Hepatocyte (in vitro differentiated cells): ENCODE measurements at regions not wholly inside any gene's neighbourhood (a gene's known extent, or its start where the extent isn't known, plus 50 kb on each side); places are given as distances from the start of the nearest gene placed in this dataset.

Source experiments
- DNase-seq: peaks from one replicate; pipeline ENCODE4 v3.0.0-alpha.2; 2016; ENCODE audit warnings: low spot score
- H2AFZ ChIP-seq: fragments of 200-600 bp; sonication (generic); 2 replicates; pipeline ENCODE4 v1.6.0; 2016; ENCODE audit warnings: antibody characterized with exemption, mild to moderate bottlenecking
- H3K27ac ChIP-seq: fragments of 200-600 bp; sonication (generic); 2 replicates; pipeline ENCODE4 v1.5.1; 2016; ENCODE audit warnings: mild to moderate bottlenecking
- H3K27me3 ChIP-seq: fragments of 200-600 bp; sonication (generic); 2 replicates; pipeline ENCODE4 v1.6.1; 2016
- H3K36me3 ChIP-seq: fragments of 200-600 bp; sonication (generic); replicated peaks from 2 replicates; pipeline ENCODE4 v1.5.1; 2016; ENCODE audit warnings: low read depth; ENCODE audit not compliant: insufficient read depth
- H3K4me1 ChIP-seq: fragments of 200-600 bp; sonication (generic); 2 replicates; pipeline ENCODE4 v1.5.1; 2016; ENCODE audit warnings: mild to moderate bottlenecking, moderate library complexity; ENCODE audit not compliant: insufficient read depth
- H3K4me2 ChIP-seq: fragments of 200-600 bp; sonication (generic); 2 replicates; pipeline ENCODE4 v1.6.0; 2016
- H3K4me3 ChIP-seq: fragments of 200-600 bp; sonication (generic); 2 replicates; pipeline ENCODE4 v1.5.1; 2016; ENCODE audit warnings: mild to moderate bottlenecking
- H3K79me2 ChIP-seq: fragments of 200-600 bp; sonication (generic); 2 replicates; pipeline ENCODE4 v1.6.0; 2017; ENCODE audit warnings: mild to moderate bottlenecking
- H3K9me2 ChIP-seq: fragments of 200-600 bp; sonication (generic); replicated peaks from 2 replicates; pipeline ENCODE4 v1.6.0; 2017; ENCODE audit warnings: mild to moderate bottlenecking; ENCODE audit not compliant: insufficient read depth
- H3K9me3 ChIP-seq: fragments of 200-600 bp; sonication (generic); 2 replicates; pipeline ENCODE4 v1.5.1; 2016; ENCODE audit warnings: low read depth, mild to moderate bottlenecking
- H4K20me1 ChIP-seq: fragments of 200-600 bp; sonication (generic); 2 replicates; pipeline ENCODE4 v1.6.0; 2016; ENCODE audit warnings: mild to moderate bottlenecking; ENCODE audit not compliant: insufficient read depth, poor library complexity, severe bottlenecking
- EZH2 ChIP-seq: fragments of 200-600 bp; sonication (generic); IDR thresholded peaks from 2 replicates; pipeline ENCODE4 v1.6.1; 2016; ENCODE audit warnings: antibody characterized with exemption, mild to moderate bottlenecking, borderline replicate concordance
- EZH2phosphoT487 ChIP-seq: fragments of 200-600 bp; sonication (generic); IDR thresholded peaks from one replicate; pipeline ENCODE4 v1.6.1; 2018; ENCODE audit warnings: antibody characterized with exemption, mild to moderate bottlenecking, low read depth, moderate library complexity; ENCODE audit not compliant: unreplicated experiment, severe bottlenecking
- WGBS: methylation state at CpG from one replicate; pipeline ENCODE4 v1.1.6; 2016; ENCODE audit warnings: low lambda C conversion rate; ENCODE audit errors: missing lambda C conversion rate; 5-methylcytosine and 5-hydroxymethylcytosine counted together
- TF ChIP-seq, protein P1 (sequence below): fragments of 200-600 bp; sonication (generic); IDR thresholded peaks from 2 replicates; pipeline ENCODE4 v1.5.1; 2016; ENCODE audit warnings: antibody characterized with exemption, mild to moderate bottlenecking; ENCODE audit not compliant: poor library complexity

DNA sequence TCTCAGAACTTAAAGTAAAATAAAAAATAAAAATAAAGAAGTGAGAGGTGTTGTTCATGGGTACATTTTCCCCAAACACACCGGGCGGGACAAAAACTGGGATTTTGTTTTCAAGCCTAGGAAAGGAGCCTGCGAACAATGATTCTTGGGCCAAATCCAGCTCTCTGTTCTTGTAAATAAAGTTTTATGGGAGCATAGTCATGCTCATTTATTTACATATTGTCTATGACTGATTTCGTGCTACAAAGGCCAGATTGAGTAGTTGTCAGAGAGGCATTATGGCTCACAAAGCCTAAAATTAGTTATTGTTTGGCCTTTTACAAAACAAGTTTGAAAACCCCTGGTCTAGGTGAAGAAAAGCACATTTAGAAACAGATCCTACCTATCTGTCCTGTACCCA lies 821.0 kb upstream of the GRAMD2B start:
- WGBS, result 73% methylated on average over 4 of the region's 4 CpGs
- Histone ChIP-seq H3K27me3 (no peaks in the 10 kb centered on the region), H3K4me3 (no peak overlapping the region), H3K79me2 (no peaks in the 10 kb centered on the region), H3K4me1 (no peaks in the 10 kb centered on the region), H3K9me2 (no peaks in the 10 kb centered on the region), H3K9me3 (no peaks in the 10 kb centered on the region), H4K20me1 (no peaks in the 10 kb centered on the region), H3K27ac (no peak overlapping the region), H3K4me2 (no peak overlapping the region), H3K36me3 (no peaks in the 10 kb centered on the region), H2AFZ (no peak overlapping the region)
- no peak for DNase-seq
- TF ChIP-seq, protein P1, sequence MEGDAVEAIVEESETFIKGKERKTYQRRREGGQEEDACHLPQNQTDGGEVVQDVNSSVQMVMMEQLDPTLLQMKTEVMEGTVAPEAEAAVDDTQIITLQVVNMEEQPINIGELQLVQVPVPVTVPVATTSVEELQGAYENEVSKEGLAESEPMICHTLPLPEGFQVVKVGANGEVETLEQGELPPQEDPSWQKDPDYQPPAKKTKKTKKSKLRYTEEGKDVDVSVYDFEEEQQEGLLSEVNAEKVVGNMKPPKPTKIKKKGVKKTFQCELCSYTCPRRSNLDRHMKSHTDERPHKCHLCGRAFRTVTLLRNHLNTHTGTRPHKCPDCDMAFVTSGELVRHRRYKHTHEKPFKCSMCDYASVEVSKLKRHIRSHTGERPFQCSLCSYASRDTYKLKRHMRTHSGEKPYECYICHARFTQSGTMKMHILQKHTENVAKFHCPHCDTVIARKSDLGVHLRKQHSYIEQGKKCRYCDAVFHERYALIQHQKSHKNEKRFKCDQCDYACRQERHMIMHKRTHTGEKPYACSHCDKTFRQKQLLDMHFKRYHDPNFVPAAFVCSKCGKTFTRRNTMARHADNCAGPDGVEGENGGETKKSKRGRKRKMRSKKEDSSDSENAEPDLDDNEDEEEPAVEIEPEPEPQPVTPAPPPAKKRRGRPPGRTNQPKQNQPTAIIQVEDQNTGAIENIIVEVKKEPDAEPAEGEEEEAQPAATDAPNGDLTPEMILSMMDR, result no peak
- no peak for TF ChIP-seq EZH2phosphoT487
- TF ChIP-seq EZH2, result no peak

DNA sequence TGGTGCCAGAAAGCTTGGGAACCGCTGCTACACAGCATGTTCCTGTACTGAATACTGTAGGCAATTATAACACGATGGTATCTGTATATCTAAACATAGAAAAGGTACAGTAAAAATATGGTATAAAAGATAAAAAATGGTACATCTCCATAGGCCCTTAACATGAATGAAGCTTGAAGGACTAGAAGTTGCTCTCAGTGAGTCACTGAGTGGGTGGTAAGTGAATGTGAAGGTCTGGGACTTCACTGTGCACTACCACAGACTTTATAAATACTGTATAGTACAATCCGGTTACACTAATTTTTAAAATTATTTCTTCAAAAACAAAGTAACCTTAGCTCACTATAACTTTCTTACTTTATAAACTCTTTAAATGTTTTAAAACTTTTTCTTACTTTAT lies 819.9 kb upstream of the GRAMD2B start:
- Histone ChIP-seq H3K27ac (no peak overlapping the region), H3K27me3 (no peaks in the 10 kb centered on the region), H3K36me3 (no peaks in the 10 kb centered on the region), H2AFZ (no peak overlapping the region), H3K4me2 (no peak overlapping the region), H3K9me3 (no peaks in the 10 kb centered on the region), H3K9me2 (no peaks in the 10 kb centered on the region), H3K79me2 (no peaks in the 10 kb centered on the region), H3K4me1 (no peaks in the 10 kb centered on the region), H4K20me1 (no peaks in the 10 kb centered on the region), H3K4me3 (no peak overlapping the region)
- TF ChIP-seq EZH2, result no peak
- no peak for TF ChIP-seq EZH2phosphoT487
- DNase-seq, result no peak
- WGBS, result 97% methylated on average over 3 of the region's 3 CpGs

DNA sequence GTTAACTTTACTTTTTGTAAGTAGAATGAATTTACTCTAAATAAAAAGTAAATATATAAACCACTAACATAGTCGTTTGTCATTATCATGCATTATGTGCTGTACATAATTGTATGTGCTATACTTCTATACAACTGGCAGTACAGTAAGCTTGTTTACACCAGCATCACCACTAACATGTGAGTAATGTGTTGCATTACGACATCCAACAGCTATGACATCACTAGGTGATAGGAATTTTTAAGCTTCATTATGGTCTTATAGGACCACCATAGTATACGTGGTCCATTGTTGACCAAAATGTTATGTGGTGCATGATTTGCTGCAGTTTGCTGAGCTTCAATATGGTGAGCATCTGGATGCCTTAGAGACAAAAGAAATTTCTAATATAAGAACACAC lies 819.1 kb upstream of the GRAMD2B start:
- no peak overlapping the region for H2AFZ ChIP-seq
- TF ChIP-seq EZH2phosphoT487 (no peak), EZH2 (no peak)
- TF ChIP-seq, protein P1, result no peak
- no peak overlapping the region for H3K4me3 ChIP-seq
- H3K4me2 ChIP-seq, result no peak overlapping the region
- H3K36me3 ChIP-seq, result no peaks in the 10 kb centered on the region
- H3K4me1 ChIP-seq, result no peaks in the 10 kb centered on the region
- H3K27me3 ChIP-seq, result no peaks in the 10 kb centered on the region
- WGBS, result 88% methylated on average over 3 of the region's 3 CpGs
- no peaks in the 10 kb centered on the region for H3K79me2 ChIP-seq
- no peak for DNase-seq
- no peak overlapping the region for H3K27ac ChIP-seq
- no peaks in the 10 kb centered on the region for H3K9me3 ChIP-seq
- H3K9me2 ChIP-seq, result no peaks in the 10 kb centered on the region
- H4K20me1 ChIP-seq, result no peaks in the 10 kb centered on the region

DNA sequence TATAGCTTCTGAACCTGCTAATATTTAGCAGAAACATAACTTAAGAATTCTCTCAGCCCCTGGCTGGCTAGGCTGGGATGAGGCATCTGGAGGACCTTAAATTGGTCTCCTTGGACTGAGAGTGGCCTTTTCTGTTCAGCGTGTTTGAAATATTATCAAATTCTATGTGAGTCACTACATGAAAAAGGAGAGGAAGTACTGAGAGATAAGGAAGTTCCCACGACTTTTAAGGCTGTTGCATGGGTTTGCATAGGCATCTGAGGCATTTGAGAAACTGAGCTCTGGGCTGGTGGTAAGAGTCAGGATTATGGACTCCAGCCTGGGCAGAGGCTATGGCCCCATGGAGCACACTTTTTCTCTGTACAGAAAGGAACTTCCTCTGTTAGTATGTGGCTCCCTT lies 816.2 kb upstream of the GRAMD2B start:
- H2AFZ ChIP-seq, result no peak overlapping the region
- H3K4me1 ChIP-seq, result no peaks in the 10 kb centered on the region
- no peaks in the 10 kb centered on the region for H3K36me3 ChIP-seq
- H3K27ac ChIP-seq, result no peak overlapping the region
- H3K27me3 ChIP-seq, result no peaks in the 10 kb centered on the region
- TF ChIP-seq, protein P1, result no peak
- DNase-seq, result no peak
- H4K20me1 ChIP-seq, result no peaks in the 10 kb centered on the region
- H3K4me2 ChIP-seq, result no peak overlapping the region
- no peak overlapping the region for H3K4me3 ChIP-seq
- H3K79me2 ChIP-seq, result no peaks in the 10 kb centered on the region
- no peaks in the 10 kb centered on the region for H3K9me2 ChIP-seq
- 52% methylated on average over 2 of the region's 2 CpGs for WGBS
- H3K9me3 ChIP-seq, result no peaks in the 10 kb centered on the region
